HG03378 (cell line): ENCODE measurements at regions not wholly inside any gene's neighbourhood (a gene's known extent, or its start where the extent isn't known, plus 50 kb on each side); places are given as distances from the start of the nearest gene placed in this dataset.
"Not testable (repeated sequence)": the region's sequence is repeated elsewhere in the genome, so short reads cannot be mapped to it uniquely, and the experiment has no call there.

Experiments
- ATAC-seq: cut with Tn5 transposase; IDR thresholded peaks from one replicate; pipeline ENCODE4 v1.9.1; 2021; ENCODE audit warnings: mild to moderate bottlenecking, moderate library complexity; ENCODE audit not compliant: unreplicated experiment

- ATAC-seq = no peak
These were observed 180.7 kb upstream of the CXCR4 start for GRCh38 chr2:136298631-136299030.

DNA sequence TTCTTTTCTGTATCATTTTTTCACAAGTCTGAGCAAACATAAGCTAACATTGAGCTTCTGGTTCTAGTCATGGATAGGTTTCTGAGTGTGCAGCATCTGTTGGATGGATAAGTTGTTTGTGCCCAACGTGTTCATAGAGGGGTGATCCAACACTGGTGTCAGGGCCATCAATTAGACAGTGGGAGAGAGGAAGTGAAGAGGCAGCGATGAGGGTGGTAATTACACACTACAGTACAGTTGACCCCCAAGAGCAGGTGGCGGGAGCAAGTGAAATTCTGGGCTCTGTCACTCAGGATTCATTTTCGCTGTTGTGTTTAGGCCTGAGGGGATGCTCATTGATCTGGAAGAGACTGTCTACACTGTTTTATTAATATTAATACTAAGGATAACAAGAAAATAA is 180.0 kb upstream of the CXCR4 start:
- ATAC-seq = no peak

GRCh38 chr2:136297312-136297711 is 179.4 kb upstream of the CXCR4 start:
- ATAC-seq = no peak

DNA sequence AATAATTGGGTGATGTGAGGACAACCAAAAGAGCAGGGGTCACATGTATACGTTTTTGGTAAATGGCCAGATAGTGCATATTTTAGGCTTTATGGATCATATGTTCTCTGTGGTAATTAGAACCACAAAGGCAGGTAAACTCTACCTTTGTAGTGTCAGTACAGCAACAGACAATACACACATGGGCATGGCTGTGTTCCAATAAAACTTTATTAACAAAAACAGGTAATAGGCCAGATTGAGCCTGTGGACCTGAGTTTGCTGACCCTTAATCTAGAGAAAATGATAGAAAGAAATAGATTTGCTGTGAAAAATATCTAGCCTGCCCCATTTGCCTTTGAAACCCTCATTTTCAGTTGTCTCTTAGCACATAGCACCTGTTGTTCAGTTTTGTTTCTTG is 177.2 kb upstream of the CXCR4 start:
- ATAC-seq = no peak

DNA sequence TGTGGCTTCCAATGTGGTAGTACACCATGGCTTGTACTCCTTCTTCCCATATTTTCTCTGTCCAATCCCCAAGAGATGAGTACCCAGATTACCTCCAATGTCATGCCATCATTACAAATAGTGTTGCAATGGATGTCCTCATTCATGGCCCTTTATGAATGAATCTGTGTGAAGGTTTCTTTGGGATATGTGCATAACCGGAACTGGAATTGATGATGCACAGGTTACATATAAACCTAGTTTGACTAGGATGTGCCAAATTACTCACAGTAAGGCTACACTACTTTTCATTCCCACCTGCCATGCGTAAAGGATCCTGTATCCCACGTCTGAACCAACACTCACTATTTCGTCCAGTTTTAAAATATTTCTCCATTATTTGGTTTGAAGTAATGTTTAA is 173.9 kb upstream of the CXCR4 start:
- ATAC-seq = no peak

DNA sequence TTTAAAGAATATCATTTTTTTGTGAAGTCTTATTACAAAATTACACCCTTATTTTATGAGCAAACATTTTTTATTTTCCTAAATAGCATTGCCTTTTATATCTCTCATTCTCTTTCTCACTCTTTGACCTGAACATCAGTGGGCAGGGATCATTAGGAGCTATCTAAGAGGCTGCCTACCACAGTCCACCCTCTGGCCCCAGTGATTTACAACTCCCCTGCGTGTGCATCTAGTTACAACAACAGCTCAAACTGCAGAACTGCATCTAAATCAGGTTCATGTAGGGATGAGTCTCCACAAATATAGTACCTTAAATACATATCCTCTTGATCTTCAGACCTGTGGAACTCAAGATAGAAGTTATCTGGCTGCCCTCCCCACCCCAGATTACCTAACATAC is 172.4 kb upstream of the CXCR4 start:
- no peak for ATAC-seq

DNA sequence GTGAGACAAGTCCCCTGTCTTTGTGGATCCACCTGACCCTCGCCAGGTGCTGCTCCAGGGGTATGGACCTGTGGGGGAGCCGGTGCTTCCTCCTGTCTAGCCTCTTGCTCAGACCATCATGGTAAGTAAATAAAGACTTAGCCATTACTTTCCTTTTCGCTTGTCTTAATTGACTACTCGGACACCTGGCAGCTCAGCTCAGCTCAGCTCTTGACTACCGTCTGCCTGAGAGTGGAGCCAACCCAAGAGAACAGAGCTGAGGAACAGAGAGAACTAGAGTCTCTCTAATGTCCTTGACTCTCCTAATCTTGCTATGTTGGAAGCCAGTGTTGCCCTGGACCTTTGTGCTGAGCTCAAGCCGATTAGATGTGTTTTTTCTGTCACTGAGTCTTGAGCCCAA is 170.3 kb upstream of the CXCR4 start:
- no peak for ATAC-seq

DNA sequence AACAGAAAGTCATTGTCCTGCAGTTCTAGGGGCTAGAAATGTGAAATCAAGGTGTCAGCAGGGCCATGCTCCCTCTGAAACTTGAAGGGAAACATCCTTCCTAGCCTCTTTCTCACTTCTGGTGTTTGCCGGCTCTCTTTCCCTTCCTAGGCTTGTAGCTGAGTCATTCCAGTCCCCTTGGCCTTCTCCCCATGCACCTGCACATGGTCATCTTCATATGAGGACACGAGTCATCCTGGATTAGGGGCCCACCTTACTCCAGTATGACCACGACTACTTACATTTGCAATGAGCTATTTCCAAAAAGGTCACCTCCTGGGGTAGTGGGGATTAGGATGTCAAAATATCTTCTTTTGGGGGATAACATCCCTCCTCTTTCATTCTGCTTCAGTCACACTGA is 168.5 kb upstream of the CXCR4 start:
- no peak for ATAC-seq

- ATAC-seq = no peak
These were observed 166.5 kb upstream of the CXCR4 start for GRCh38 chr2:136284226-136285119.

DNA sequence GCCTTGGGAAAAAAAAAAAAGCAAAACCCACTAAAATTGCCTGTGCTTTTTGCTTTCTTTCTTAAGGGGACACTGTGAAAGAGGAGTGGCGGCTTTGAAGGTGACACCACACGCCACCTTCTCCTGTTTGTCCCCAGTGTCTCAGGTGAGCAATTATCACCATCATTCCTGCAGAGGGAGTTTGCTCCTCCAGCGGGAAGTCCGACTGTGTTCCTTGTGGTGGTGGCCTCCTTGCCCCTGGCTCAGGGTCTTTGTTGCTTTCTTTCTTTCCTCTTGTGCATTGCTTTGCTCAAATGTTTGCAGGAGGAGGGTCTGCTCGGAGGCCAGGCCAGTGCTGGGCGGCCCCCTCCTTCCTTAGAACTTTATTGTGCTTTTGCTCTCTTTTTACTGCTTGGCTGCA is 164.3 kb upstream of the CXCR4 start:
- no peak for ATAC-seq

- ATAC-seq = peak; percentile 48
These were observed 163.5 kb upstream of the CXCR4 start for GRCh38 chr2:136281281-136282114.

DNA sequence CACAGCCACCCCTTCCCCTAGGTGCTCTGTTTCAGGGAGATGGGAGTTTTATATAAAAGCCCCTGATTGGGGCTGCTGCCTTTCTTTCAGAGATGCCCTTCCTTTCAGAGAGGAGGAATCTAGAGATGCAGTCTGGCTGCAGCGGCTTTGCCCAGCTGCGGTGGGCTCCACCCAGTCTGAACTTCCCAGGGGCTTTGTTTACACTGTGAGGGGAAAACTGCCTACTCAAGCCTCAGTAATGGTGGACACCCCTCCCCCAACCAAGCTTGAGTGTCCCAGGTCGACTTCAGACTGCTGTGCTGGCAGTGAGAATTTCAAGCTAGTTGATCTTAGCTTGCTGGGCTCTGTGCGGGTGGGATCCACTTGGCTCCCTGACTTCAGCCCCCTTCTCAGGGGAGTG is 148.4 kb upstream of the CXCR4 start:
- not testable (repeated sequence) for ATAC-seq

DNA sequence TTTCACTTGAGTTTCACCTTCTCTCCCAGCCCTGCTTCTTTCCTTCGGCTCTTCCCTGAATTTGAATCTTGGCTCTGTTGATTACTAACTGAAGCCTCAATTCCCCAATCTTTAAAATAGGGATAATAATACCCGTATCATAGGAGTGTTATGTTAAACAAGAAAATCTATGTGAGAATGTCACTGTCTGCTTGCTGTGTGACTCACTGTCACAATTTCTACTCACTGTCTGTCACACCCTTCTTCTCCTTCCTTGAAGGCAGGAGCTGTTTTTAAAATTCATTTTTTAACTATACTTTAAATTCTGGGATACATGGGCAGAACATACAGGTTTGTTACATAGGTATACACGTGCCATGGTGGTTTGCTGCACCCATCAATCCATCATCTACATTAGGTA is 141.6 kb upstream of the CXCR4 start:
- no peak for ATAC-seq

- no peak for ATAC-seq
These were observed 139.9 kb upstream of the CXCR4 start for GRCh38 chr2:136257893-136258292.

DNA sequence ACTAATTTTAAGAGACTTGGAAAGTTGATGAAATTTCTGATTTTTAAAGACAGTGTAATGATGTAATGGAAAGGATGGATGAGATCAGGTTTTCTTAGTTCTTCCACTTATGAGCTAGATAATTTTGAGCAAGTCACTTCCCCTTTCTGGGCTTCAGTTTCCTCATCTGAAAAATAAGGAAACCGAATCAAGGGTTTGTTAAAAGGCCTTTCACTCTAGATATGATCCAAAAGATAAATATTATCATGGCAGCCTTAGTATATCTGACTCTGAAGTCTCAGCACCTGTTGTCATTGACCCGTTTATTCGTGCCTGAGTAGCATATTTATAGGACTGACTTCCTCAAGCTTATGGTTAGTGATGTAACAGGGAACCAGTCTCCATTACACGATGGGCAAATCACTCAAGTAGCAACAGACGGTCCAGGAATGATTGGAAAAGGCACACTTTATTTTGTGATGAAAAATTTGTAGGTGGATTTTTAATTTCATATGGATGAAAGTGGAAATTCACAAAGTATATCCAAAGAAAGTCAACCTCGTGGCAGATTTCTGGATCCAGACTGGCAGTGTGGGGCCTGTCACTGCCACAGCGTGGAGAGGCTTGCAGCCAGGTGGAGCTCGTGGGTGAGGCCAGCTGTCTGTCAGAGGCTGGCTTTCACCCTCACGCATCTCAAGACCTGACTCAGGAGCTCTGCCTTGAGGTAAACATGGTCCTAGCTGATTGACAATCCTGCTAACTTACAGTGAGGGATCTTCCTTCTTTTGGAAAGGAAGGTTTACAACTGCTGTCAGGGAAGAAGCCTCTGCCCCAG is 137.9 kb upstream of the CXCR4 start:
- ATAC-seq = peak; percentile 51

- ATAC-seq = no peak
These were observed 137.2 kb upstream of the CXCR4 start for GRCh38 chr2:136255127-136255526.

DNA sequence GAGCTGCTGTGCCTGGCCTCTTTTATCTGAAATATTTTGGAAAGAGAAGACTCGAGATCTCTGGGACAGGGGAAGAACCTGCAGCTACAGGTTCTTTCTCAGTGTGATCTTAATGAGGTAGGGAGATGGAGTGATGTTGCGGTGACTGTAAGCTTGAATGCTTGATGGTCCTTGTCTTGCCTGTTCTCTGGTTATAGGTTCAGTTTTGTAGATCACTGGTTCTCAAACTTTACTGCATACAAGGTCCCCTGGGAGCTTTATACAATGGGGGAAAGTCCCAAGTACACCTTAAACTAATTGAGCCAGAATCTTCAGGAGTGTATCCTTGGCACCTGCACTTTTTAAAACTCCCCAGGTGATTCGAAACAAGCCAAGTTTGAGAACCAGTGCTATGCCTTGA is 136.7 kb upstream of the CXCR4 start:
- ATAC-seq = peak; percentile 48

DNA sequence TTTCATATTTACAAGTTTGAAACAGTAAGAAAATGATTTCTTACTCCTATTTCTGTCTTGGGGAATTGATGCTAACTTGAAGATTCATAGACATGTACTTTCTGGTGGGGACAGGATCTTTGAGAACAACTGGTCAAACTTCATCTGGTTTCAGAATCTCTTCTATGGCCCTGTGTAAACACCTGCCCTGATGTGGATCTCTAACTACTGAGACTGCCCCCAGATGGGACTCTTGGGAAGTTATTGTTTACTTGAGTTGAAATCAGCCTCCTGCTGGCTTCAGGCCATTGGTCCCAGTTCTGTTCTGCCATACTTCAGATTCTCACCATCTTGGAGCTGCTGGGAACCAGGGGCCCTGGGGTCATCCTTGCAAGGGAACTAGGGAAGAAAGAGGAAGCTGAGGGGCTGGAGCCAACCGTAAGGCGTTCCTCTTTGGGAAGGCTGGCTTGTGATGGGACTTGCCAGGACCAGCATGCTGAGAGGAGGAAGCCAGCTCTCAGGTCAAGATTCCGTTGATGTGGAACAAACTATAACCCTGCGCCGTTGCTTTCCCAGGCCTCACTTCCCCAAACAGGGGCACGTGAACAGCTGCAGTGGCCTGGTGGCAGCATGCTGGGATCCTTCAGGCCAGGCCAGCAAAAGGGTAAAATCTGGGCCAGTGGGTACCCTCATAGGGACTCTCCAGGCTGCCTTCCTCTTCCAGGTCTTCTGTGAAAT is 135.5 kb upstream of the CXCR4 start:
- no peak for ATAC-seq

GRCh38 chr2:136251885-136252585 is 134.1 kb upstream of the CXCR4 start:
- ATAC-seq = no peak
